H1 (cell line): ENCODE measurements at regions not wholly inside any gene's neighbourhood (a gene's known extent, or its start where the extent isn't known, plus 50 kb on each side); places are given as distances from the start of the nearest gene placed in this dataset.

Source experiments
- CBX8 ChIP-seq: fragments of 300-800, 300-1000 bp; sonication (generic); IDR thresholded peaks from 2 replicates; pipeline ENCODE4 v1.7.1; 2016; ENCODE audit warnings: low read depth, low read length, borderline replicate concordance
- FOSL1 ChIP-seq: IDR thresholded peaks from 2 replicates; pipeline ENCODE4 v1.6.1; 2011; ENCODE audit warnings: mild to moderate bottlenecking, low read depth, low read length, moderate library complexity; ENCODE audit not compliant: insufficient read depth
- GTF2F1 ChIP-seq: IDR thresholded peaks from 2 replicates; pipeline ENCODE4 v1.6.1; 2012; ENCODE audit warnings: low read depth, low read length, improper control_type of control experiment, borderline replicate concordance
- HDAC6 ChIP-seq: IDR thresholded peaks from one replicate; pipeline ENCODE4 v1.7.1; 2012; ENCODE audit warnings: low read depth, mild to moderate bottlenecking, inconsistent platforms, low read length, moderate library complexity
- KDM1A ChIP-seq: fragments of 200-600, 300-600 bp; sonication (generic); IDR thresholded peaks from 2 replicates; pipeline ENCODE4 v1.7.1; 2016; ENCODE audit warnings: mild to moderate bottlenecking, low read length, borderline replicate concordance
- SRF ChIP-seq: IDR thresholded peaks from 2 replicates; pipeline ENCODE4 v1.6.1; 2011; ENCODE audit warnings: mild to moderate bottlenecking, low read depth, low read length, moderate library complexity

GRCh38 chr17:5693821-5694220 lies 109.5 kb upstream of the NLRP1 start (continued):
- TF ChIP-seq SRF = no peak
- TF ChIP-seq HDAC6 = no peak
- no peak for TF ChIP-seq CBX8
- TF ChIP-seq GTF2F1 = no peak
- no peak for TF ChIP-seq FOSL1
- no peak for TF ChIP-seq KDM1A
- TF ChIP-seq, all 59 proteins: peak for 0
